NCI-H748 treated with DMSO at 0.1 percent for 48 hours (cell line): ENCODE measurements at regions not wholly inside any gene's neighbourhood (a gene's known extent, or its start where the extent isn't known, plus 50 kb on each side); places are given as distances from the start of the nearest gene placed in this dataset.
"Not testable (repeated sequence)": the region's sequence is repeated elsewhere in the genome, so short reads cannot be mapped to it uniquely, and the experiment has no call there.

Experiments used
- DNase-seq: peaks from one replicate; lab custom pipeline; 2025; lab: John Stamatoyannopoulos, UW

DNA sequence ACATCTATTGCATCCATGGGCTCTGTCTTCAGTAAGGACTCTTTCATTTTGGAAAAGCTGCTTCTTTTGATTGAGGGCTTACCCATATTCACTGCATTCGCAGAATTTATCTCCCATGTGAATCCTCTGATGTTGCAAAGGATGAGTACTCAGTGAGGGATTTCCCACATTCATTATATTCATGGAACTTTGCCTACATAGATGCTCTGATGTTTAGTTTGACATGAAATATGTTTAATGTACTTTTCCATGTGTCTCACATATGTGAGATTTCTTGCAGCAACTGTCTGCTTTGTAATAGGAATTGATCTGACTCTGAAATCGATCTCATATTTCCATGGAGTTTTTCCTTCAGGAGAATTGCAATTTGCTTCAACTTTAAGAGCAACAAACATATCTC is 1699.6 kb upstream of the FLRT2 start:
- DNase-seq = no peak

DNA sequence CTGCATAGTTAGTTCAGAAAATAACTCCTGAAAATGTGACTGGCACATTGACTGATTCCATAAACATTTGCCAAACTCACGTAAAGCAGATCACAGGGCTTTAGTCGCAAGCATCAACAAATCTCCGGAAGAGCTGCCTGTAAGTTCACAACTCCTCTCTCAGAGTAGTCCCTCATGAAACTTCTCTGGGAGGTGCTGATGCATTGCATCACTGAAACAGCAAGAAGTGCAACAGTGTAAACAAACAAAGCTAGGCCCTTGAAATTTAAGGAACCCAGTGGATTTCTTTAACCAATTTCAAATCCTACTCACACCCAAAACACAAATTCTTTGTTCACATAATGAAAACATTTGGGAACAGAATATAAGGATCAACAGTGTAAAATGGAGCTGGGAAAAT is 1691.7 kb upstream of the FLRT2 start:
- no peak for DNase-seq

DNA sequence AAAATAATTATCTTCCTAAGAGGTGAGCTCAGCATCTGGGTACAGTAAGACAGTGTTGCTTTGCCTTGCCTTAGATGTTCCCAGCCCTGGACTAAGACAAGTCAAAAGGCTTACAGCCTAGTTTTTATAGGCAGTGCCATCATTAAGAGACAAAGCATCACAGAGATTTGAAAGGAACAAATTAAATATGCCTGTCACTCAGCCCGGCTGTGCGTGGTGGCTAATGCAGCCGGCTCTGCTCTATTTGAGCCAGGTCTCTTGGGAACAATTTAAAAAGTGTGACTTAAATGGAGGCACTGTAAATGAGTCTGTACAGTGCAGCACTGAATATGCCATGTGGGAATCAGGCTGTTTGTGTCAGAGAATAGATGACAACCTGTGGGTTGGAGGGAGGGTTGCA is 1687.4 kb upstream of the FLRT2 start:
- peak; percentile 36 for DNase-seq

DNA sequence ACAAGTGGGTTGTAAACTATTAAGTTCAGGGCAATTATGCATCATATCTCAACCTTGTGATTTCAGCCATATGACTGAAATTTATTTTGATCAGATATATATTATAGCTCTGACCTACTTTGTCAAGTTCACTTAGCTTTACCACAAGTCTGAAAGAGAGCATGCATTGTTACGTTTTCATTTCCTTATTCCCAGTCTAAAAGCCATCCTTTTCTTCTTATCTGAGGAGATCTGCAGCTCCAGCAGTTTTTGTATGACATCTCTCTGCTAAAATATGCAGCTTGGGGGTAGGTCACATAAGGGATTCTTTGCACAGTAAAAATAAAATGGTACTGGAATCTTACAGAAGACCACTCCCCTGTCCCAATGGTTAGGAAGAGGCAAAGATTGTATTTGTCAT is 1682.8 kb upstream of the FLRT2 start:
- DNase-seq = no peak

GRCh38 chr14:83850092-83850491 is 1679.9 kb upstream of the FLRT2 start:
- DNase-seq = no peak

DNA sequence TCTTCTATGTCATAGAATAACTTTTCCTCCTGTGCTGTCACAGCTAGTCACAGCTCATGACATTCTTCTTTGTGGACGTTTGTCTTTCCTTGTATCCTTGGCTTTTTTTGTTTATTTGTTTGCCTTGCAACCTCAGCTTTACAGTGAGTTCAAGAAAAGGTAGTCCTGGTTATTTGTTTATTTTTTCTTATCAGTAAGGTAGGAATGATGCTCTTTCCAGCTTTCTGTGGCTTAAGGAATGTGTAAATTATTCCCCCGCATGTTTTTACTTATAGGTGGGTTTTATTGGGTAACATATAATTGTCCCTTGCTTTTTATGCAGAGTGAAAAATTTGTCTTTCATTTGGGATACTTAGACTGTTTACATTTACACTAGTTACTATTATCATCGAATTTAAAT is 1673.6 kb upstream of the FLRT2 start:
- no peak for DNase-seq

- no peak for DNase-seq
These were observed 1669.3 kb upstream of the FLRT2 start for GRCh38 chr14:83860631-83861155.

- peak; percentile 73 for DNase-seq
These were observed 1666.7 kb upstream of the FLRT2 start for GRCh38 chr14:83863042-83863774.

- peak; percentile 34 for DNase-seq
These were observed 1665.8 kb upstream of the FLRT2 start for GRCh38 chr14:83864106-83864505.

GRCh38 chr14:83867566-83868225 is 1662.2 kb upstream of the FLRT2 start:
- peak; percentile 21 for DNase-seq

DNA sequence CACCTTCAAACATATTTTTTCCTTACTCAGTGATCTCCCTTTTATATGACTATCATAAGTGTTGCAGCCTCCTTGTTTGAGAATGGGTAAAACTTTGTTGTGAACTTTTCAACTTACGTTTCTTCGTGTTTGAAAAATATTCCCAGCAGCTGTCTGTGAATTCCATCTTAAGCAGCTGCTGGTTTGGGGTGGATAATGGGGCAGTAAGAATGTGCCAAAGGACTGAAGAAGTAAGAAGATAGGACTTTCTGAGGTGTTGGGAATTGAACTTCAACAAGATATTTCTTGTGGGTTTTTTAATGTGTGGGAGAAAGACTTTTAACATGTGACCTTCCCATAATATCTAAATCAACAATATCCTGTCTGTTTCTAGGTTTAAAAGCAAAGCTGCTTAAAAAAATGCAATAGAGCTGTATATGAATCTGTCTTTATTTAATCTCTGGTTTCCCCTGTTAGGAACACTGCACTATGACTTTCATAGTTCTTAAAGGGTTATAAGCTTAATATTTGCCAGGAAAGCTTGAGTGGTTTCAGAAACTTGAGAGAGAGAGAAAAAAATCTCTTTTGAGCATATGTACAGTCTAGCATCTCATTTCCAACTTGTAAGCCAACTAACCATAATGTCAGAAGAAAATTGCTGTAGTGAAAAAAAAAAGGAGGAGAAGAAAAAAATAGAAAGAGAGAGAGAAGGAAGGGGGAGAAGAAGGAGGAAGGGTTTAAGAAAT is 1659.2 kb upstream of the FLRT2 start:
- no peak for DNase-seq

- DNase-seq = no peak
These were observed 1656.3 kb upstream of the FLRT2 start for GRCh38 chr14:83873669-83874068.

GRCh38 chr14:83874662-83875061 is 1655.3 kb upstream of the FLRT2 start:
- no peak for DNase-seq

DNA sequence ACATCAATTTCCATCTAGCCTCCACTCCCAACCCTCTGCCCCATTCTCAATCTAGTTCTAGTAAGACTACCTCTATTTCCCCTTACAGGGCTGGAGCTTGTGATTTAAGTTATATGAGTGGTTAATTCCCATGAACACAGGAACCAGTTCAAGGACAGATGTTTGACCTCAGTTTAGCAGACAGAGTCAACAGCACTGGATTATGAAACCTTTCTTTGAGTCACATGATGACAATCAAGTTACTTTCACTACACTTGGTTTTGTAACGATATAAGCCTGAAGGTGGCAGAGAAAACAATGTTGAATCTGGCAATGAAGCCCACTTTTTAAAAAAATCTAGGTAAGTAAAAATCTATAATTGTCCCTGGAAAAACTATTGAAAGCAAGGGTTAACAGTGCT is 1646.2 kb upstream of the FLRT2 start:
- no peak for DNase-seq

GRCh38 chr14:83885837-83886293 is 1644.1 kb upstream of the FLRT2 start:
- no peak for DNase-seq

- DNase-seq = no peak
These were observed 1642.1 kb upstream of the FLRT2 start for GRCh38 chr14:83887866-83888265.

DNA sequence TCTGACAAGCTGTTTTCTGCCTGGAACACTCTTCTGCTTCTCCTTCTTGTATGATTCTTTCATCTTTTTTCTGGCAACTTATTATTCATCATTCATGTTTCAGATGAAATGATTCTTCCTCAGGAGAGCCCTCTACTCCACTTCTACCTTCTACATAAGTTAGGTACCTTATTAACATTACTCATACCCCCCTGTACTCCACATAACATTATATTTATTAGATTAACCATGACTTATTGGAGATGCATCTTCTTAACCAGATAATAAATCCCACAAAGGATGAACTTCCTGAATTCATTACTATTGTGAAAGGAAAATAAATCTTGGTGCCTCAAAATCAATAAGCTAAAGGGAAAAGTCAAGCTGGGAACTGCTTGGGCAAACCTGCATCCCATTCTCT is 1636.5 kb upstream of the FLRT2 start:
- DNase-seq = no peak

GRCh38 chr14:83894568-83894967 is 1635.4 kb upstream of the FLRT2 start:
- DNase-seq = no peak

DNA sequence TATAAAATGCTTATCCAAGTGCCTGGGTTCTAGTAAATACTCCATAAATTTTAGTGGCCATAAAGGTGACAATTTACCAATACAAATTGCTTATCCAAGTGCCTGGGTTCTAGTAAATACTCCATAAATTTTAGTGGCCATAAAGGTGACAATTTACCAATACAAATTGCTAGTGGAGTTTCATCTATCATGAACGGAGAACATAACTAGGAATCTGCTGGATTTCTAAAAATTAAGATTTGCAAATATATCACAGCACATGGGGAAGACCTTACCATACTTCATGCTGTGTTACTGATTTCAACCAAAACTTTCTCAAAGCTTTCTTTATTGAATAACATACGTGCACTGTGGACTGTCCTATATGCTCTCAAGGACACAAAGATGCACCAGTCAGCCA is 1631.4 kb upstream of the FLRT2 start:
- not testable (repeated sequence) for DNase-seq

- DNase-seq = no peak
These were observed 1630.2 kb upstream of the FLRT2 start for GRCh38 chr14:83899706-83900105.

DNA sequence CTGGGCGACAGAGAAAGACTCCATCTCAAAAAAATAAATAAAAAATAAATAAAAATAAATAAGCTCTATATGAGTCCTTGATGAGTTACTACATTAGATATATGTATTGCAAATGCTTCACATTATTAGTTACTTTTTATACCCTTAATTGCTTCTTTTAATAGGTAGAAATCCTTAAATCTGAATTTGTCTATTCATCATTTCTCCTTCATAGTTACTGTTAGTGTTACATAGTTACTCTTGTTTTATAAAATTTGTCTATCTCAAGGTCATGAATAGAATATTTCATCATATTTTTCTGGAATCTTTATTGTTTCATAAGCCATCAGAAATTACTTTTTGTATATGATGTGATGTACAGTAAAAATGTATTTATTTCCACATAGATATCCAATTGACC is 1624.8 kb upstream of the FLRT2 start:
- no peak for DNase-seq

DNA sequence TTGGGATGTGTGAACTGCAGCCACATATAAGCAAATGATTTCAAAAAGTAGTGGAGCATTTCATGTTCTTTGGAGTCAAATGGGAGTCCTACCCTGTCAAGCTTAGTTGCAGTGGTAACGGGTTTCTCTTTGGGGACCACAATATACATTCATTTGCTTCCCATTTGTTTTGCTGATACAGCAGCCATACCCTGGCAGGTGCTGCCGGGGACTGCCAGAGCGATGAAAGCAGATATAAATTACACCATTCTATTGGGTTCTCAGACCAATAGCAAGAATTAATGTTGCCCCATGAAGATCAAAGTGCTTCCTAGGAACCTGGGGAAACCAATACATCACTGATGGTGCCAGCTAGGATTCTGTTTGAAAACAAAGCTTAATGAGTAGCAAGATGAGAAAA is 1621.5 kb upstream of the FLRT2 start:
- DNase-seq = no peak

GRCh38 chr14:83909507-83909906 is 1620.4 kb upstream of the FLRT2 start:
- DNase-seq = no peak
